Smooth muscle cell (in vitro differentiated cells): ENCODE measurements at regions not wholly inside any gene's neighbourhood (a gene's known extent, or its start where the extent isn't known, plus 50 kb on each side); places are given as distances from the start of the nearest gene placed in this dataset.
"Not testable (repeated sequence)": the region's sequence is repeated elsewhere in the genome, so short reads cannot be mapped to it uniquely, and the experiment has no call there.

Source experiments
- DNase-seq: peaks from one replicate; lab custom pipeline; 2025; ENCODE audit not compliant: unreplicated experiment; lab: John Stamatoyannopoulos, UW
- H2AFZ ChIP-seq: fragments of 200-600 bp; sonication (generic); 2 replicates; pipeline ENCODE4 v1.6.0; 2016; ENCODE audit warnings: antibody characterized with exemption, low read depth, mild to moderate bottlenecking
- H3F3A ChIP-seq: fragments of 200-600 bp; sonication (generic); 2 replicates; pipeline ENCODE4 v1.6.0; 2017; ENCODE audit warnings: antibody characterized with exemption, low read depth
- H3K27ac ChIP-seq: fragments of 200-600 bp; sonication (generic); 2 replicates; pipeline ENCODE4 v1.5.1; 2016; ENCODE audit warnings: low read depth, mild to moderate bottlenecking
- H3K27me3 ChIP-seq: fragments of 200-600 bp; sonication (generic); 2 replicates; pipeline ENCODE4 v1.6.1; 2016; ENCODE audit warnings: low read depth, mild to moderate bottlenecking
- H3K36me3 ChIP-seq: fragments of 200-600 bp; sonication (generic); 2 replicates; pipeline ENCODE4 v1.5.1; 2016; ENCODE audit warnings: low read depth
- H3K4me1 ChIP-seq: fragments of 200-600 bp; sonication (generic); 2 replicates; pipeline ENCODE4 v1.5.1; 2016; ENCODE audit warnings: low read depth
- H3K4me2 ChIP-seq: fragments of 200-600 bp; sonication (generic); 2 replicates; pipeline ENCODE4 v1.6.0; 2016; ENCODE audit warnings: mild to moderate bottlenecking
- H3K4me3 ChIP-seq: fragments of 200-600 bp; sonication (generic); 2 replicates; pipeline ENCODE4 v1.5.1; 2016; ENCODE audit warnings: mild to moderate bottlenecking
- H3K79me2 ChIP-seq: fragments of 200-600 bp; sonication (generic); 2 replicates; pipeline ENCODE4 v1.6.0; 2016; ENCODE audit warnings: low read depth, mild to moderate bottlenecking
- H3K9ac ChIP-seq: fragments of 200-600 bp; sonication (generic); 2 replicates; pipeline ENCODE4 v1.6.0; 2016; ENCODE audit warnings: low read depth
- H3K9me3 ChIP-seq: fragments of 200-600 bp; sonication (generic); replicated peaks from 2 replicates; pipeline ENCODE4 v1.5.1; 2016; ENCODE audit warnings: low read depth
- H4K20me1 ChIP-seq: fragments of 200-600 bp; sonication (generic); 2 replicates; pipeline ENCODE4 v1.6.0; 2016; ENCODE audit warnings: low read depth
- WGBS: methylation state at CpG from one replicate; pipeline ENCODE4 v1.1.7; 2016; ENCODE audit warnings: low lambda C conversion rate; 5-methylcytosine and 5-hydroxymethylcytosine counted together
- TF ChIP-seq, protein P1 (sequence below): fragments of 200-600 bp; sonication (generic); IDR thresholded peaks from 2 replicates; pipeline ENCODE4 v1.5.1; 2017; ENCODE audit warnings: borderline replicate concordance, mild to moderate bottlenecking, antibody characterized with exemption; ENCODE audit not compliant: insufficient read depth, poor library complexity, severe bottlenecking

GRCh38 chr6:49110916-49111315 lies 352.1 kb downstream of the MMUT start:
- no peak overlapping the region for H3K27ac ChIP-seq
- no peaks in the 10 kb centered on the region for H3F3A ChIP-seq
- no peaks in the 10 kb centered on the region for H4K20me1 ChIP-seq
- no peaks in the 10 kb centered on the region for H3K27me3 ChIP-seq
- no peaks in the 10 kb centered on the region for H3K4me1 ChIP-seq
- DNase-seq: no peak
- no peaks in the 10 kb centered on the region for H3K9me3 ChIP-seq
- no peak overlapping the region for H2AFZ ChIP-seq
- no peak overlapping the region for H3K4me3 ChIP-seq
- no peak overlapping the region for H3K4me2 ChIP-seq
- no peaks in the 10 kb centered on the region for H3K36me3 ChIP-seq
- H3K79me2 ChIP-seq: no peaks in the 10 kb centered on the region
- no peak overlapping the region for H3K9ac ChIP-seq
- TF ChIP-seq, protein P1, sequence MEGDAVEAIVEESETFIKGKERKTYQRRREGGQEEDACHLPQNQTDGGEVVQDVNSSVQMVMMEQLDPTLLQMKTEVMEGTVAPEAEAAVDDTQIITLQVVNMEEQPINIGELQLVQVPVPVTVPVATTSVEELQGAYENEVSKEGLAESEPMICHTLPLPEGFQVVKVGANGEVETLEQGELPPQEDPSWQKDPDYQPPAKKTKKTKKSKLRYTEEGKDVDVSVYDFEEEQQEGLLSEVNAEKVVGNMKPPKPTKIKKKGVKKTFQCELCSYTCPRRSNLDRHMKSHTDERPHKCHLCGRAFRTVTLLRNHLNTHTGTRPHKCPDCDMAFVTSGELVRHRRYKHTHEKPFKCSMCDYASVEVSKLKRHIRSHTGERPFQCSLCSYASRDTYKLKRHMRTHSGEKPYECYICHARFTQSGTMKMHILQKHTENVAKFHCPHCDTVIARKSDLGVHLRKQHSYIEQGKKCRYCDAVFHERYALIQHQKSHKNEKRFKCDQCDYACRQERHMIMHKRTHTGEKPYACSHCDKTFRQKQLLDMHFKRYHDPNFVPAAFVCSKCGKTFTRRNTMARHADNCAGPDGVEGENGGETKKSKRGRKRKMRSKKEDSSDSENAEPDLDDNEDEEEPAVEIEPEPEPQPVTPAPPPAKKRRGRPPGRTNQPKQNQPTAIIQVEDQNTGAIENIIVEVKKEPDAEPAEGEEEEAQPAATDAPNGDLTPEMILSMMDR: no peak
- WGBS: 87% methylated on average over 2 of the region's 2 CpGs

DNA sequence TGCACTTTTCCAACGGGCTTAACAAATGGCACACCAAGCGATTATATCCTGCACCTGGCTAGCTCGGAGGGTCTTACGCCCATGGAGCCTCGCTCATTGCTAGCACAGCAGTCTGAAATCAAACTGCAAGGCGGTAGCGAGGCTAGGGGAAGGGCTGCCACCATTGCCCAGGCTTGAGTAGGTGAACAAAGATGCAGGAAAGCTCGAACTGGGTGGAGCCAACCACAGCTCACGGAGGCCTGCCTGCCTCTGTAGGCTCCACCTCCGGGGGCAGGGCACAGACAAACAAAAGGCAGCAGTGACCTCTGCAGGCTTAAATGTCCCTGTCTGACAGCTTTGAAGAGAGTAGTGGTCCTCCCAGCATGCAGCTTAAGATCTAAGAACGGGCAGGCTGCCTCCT lies 365.4 kb downstream of the MMUT start:
- H3K9ac ChIP-seq, H3K4me1 ChIP-seq, H3K27ac ChIP-seq, H3K4me2 ChIP-seq, H3K36me3 ChIP-seq, H3K79me2 ChIP-seq, H3K4me3 ChIP-seq, H3F3A ChIP-seq, H2AFZ ChIP-seq, H3K27me3 ChIP-seq, DNase-seq, H4K20me1 ChIP-seq, H3K9me3 ChIP-seq: not testable (repeated sequence)
- WGBS: 91% methylated on average over 11 of the region's 11 CpGs

GRCh38 chr6:49097116-49097515 lies 365.9 kb downstream of the MMUT start:
- no peak for DNase-seq
- Histone ChIP-seq H3K36me3 (no peaks in the 10 kb centered on the region), H2AFZ (no peak overlapping the region), H3K4me1 (no peaks in the 10 kb centered on the region), H3K9ac (no peak overlapping the region), H3F3A (no peaks in the 10 kb centered on the region), H3K27ac (no peak overlapping the region), H3K79me2 (no peaks in the 10 kb centered on the region), H3K27me3 (no peaks in the 10 kb centered on the region), H3K9me3 (no peaks in the 10 kb centered on the region), H4K20me1 (no peaks in the 10 kb centered on the region), H3K4me3 (no peak overlapping the region), H3K4me2 (no peak overlapping the region)
- TF ChIP-seq, protein P1: no peak
- WGBS: 91% methylated on average over 2 of the region's 2 CpGs

- Histone ChIP-seq H3K4me1 (no peaks in the 10 kb centered on the region), H3K36me3 (no peaks in the 10 kb centered on the region), H3K79me2 (no peaks in the 10 kb centered on the region), H3K9ac (no peak overlapping the region), H3K4me3 (no peak overlapping the region), H3K27me3 (no peaks in the 10 kb centered on the region), H2AFZ (no peak overlapping the region), H3K4me2 (no peak overlapping the region), H3K27ac (no peak overlapping the region), H3K9me3 (no peaks in the 10 kb centered on the region), H3F3A (no peaks in the 10 kb centered on the region), H4K20me1 (no peaks in the 10 kb centered on the region)
- TF ChIP-seq, protein P1: no peak
- no peak for DNase-seq
- WGBS: 93% methylated on average over 4 of the region's 4 CpGs
These were observed 374.4 kb downstream of the MMUT start for GRCh38 chr6:49088631-49089030.
